K562 (cell line): ENCODE measurements at regions not wholly inside any gene's neighbourhood (a gene's known extent, or its start where the extent isn't known, plus 50 kb on each side); places are given as distances from the start of the nearest gene placed in this dataset.

Experiments
- ATAC-seq: fragments of 200-7000 bp; cut with Tn5 transposase; 3 replicates; pipeline ENCODE4 v1.9.1; 2020; ENCODE audit warnings: moderate library complexity
- BruUV-seq: library from RNA; stranded (reverse); fragments of 400-500 nt; replicated peaks from 2 replicates; lab custom pipeline; 2021; lab: Mats Ljungman, UMichigan
- CTCF ChIA-PET: fragments of 300-600 bp; formaldehyde crosslinking; extraction: SDS; loops from one replicate; lab custom pipeline; 2021; ENCODE audit warnings: low intra/inter-chr PET ratio; lab: Yijun Ruan, JAX
- POLR2A ChIA-PET: fragments of 300-600, 350-650 bp; sonication (Branson Sonifier 250); formaldehyde crosslinking; extraction: SDS; loops from one replicate; lab custom pipeline; 2021; ENCODE audit warnings: antibody characterized with exemption, inconsistent platforms; lab: Yijun Ruan, JAX
- DNase-seq, 4 experiments: peaks; one replicate each; pipeline versions ENCODE4 v3.0.0 to v3.0.0-alpha.2; 2011 to 2018; ENCODE audit warnings: low spot score in 3 of 4, mixed read lengths in 3 of 4; ENCODE audit errors: extremely low read depth in 1 of 4
- FAIRE-seq: peaks from 2 replicates; lab custom pipeline; 2011; peaks lifted over from hg19 to GRCh38; lab: Jason Lieb, UNC
- H2AFZ ChIP-seq: 2 replicates; pipeline ENCODE4 v1.6.0; 2011; ENCODE audit warnings: low read depth, low read length, control low read depth, inconsistent platforms
- H3K27ac ChIP-seq: fragments of 200-600 bp; 3 replicates; pipeline ENCODE4 v1.8.0; 2011; ENCODE audit warnings: low read depth, mild to moderate bottlenecking, control low read depth, inconsistent platforms, low read length, moderate library complexity, mixed read lengths; ENCODE audit errors: extremely low read depth
- H3K27me3 ChIP-seq, 2 experiments: fragments of 300-600 bp in 1 of 2; 2 replicates in 1 of 2; 3 replicates in 1 of 2; pipeline versions ENCODE4 v1.6.0 to v1.8.0; 2011; ENCODE audit warnings: inconsistent platforms in 2 of 2, low read length in 2 of 2, mild to moderate bottlenecking in 1 of 2, mixed read lengths in 1 of 2, moderate library complexity in 1 of 2; ENCODE audit not compliant: control insufficient read depth in 2 of 2, insufficient read depth in 2 of 2
- H3K36me3 ChIP-seq: fragments of 300-600 bp; 3 replicates; pipeline ENCODE4 v1.8.0; 2011; ENCODE audit warnings: mild to moderate bottlenecking, low read length, inconsistent platforms; ENCODE audit not compliant: control insufficient read depth, insufficient read depth
- H3K4me1 ChIP-seq, 2 experiments: fragments of 200-600 bp in 1 of 2; replicated peaks in 1 of 2; 2 replicates in 1 of 2; 3 replicates in 1 of 2; pipeline versions ENCODE4 v1.5.1 to v1.8.0; 2011; ENCODE audit warnings: inconsistent platforms in 2 of 2, low read length in 2 of 2, mild to moderate bottlenecking in 1 of 2, mixed read lengths in 1 of 2, moderate library complexity in 1 of 2; ENCODE audit not compliant: control insufficient read depth in 2 of 2, insufficient read depth in 2 of 2
- H3K4me2 ChIP-seq: 2 replicates; pipeline ENCODE4 v1.6.1; 2011; ENCODE audit warnings: low read length, control low read depth, inconsistent platforms, mixed read lengths; ENCODE audit not compliant: insufficient read depth
- H3K4me3 ChIP-seq: fragments of 200-600 bp; sonication (generic), shearing (Covaris generic); 2 replicates; pipeline ENCODE4 v1.5.1; 2016; ENCODE audit warnings: control low read depth, inconsistent platforms
- H3K79me2 ChIP-seq: fragments of 200-600 bp; 3 replicates; pipeline ENCODE4 v1.8.0; 2011; ENCODE audit warnings: low read length, inconsistent platforms; ENCODE audit not compliant: control insufficient read depth, insufficient read depth
- H3K9ac ChIP-seq, 2 experiments: 2 replicates each; pipeline versions ENCODE4 v1.6.0 to v1.6.1; 2011; ENCODE audit warnings: low read depth in 2 of 2, low read length in 2 of 2, control low read depth in 1 of 2, inconsistent platforms in 1 of 2, mild to moderate bottlenecking in 1 of 2, mixed read lengths in 1 of 2; ENCODE audit not compliant: insufficient read depth in 1 of 2
- H3K9me1 ChIP-seq: one replicate; pipeline ENCODE4 v1.6.0; 2011; ENCODE audit warnings: inconsistent platforms, mild to moderate bottlenecking, low read length, moderate library complexity; ENCODE audit not compliant: control insufficient read depth, insufficient read depth
- H3K9me3 ChIP-seq: replicated peaks from 2 replicates; pipeline ENCODE4 v1.5.1; 2011; ENCODE audit warnings: low read depth, low read length, inconsistent platforms; ENCODE audit not compliant: control insufficient read depth, insufficient read depth
- H4K20me1 ChIP-seq: replicated peaks from 2 replicates; pipeline ENCODE4 v1.6.1; 2011; ENCODE audit warnings: low read length, inconsistent platforms, mixed read lengths; ENCODE audit not compliant: control insufficient read depth, insufficient read depth
- CBFA2T2 ChIP-seq: fragments of 450-650 bp; conservative IDR thresholded peaks from 2 replicates; pipeline ENCODE4 v1.6.1; 2017; ENCODE audit warnings: mild to moderate bottlenecking
- DIDO1 ChIP-seq: fragments of 450-650 bp; IDR thresholded peaks from 2 replicates; pipeline ENCODE4 v1.6.1; 2016; ENCODE audit warnings: low read depth, missing biosample characterization, missing genetic modification characterization
- EGR1 ChIP-seq: fragments of 450-650 bp; conservative IDR thresholded peaks from 2 replicates; pipeline ENCODE4 v1.6.1; 2017; ENCODE audit warnings: mild to moderate bottlenecking
- HNRNPLL ChIP-seq: fragments of 200-400 bp; formaldehyde crosslinking; IDR thresholded peaks from 2 replicates; pipeline ENCODE4 v1.6.1; 2017; ENCODE audit warnings: low read length, low read depth, mild to moderate bottlenecking; ENCODE audit not compliant: poor library complexity, severe bottlenecking
- KAT2B ChIP-seq: IDR thresholded peaks from one replicate; pipeline ENCODE4 v1.6.1; 2012; ENCODE audit warnings: low read depth, mild to moderate bottlenecking, control low read depth, inconsistent platforms, low read length, moderate library complexity
- MYC ChIP-seq, 2 experiments: fragments of 250-450 bp in 1 of 2; sonication (Bioruptor Pico) in 1 of 2; IDR thresholded peaks; 2 replicates each; pipeline versions ENCODE4 v1.5.1 to v1.6.1; 2012 to 2021; ENCODE audit warnings: low read depth in 2 of 2, borderline replicate concordance in 1 of 2, improper control_type of control experiment in 1 of 2, low read length in 1 of 2, mild to moderate bottlenecking in 1 of 2, moderate library complexity in 1 of 2
- NKRF ChIP-seq: fragments of 450-650 bp; IDR thresholded peaks from 2 replicates; pipeline ENCODE4 v1.6.1; 2016; ENCODE audit warnings: borderline replicate concordance
- NR2C1 ChIP-seq, 2 experiments: fragments of 450-650 bp; IDR thresholded peaks; 2 replicates each; pipeline ENCODE4 v1.6.1; 2017; ENCODE audit warnings: mild to moderate bottlenecking in 2 of 2, antibody characterized with exemption in 1 of 2, inconsistent platforms in 1 of 2, missing compliant biosample characterization in 1 of 2, missing genetic modification characterization in 1 of 2
- NR4A1 ChIP-seq, 2 experiments: fragments of 250-450 bp in 1 of 2; fragments of 450-650 bp in 1 of 2; sonication (Bioruptor Pico) in 1 of 2; IDR thresholded peaks; 2 replicates each; pipeline versions ENCODE4 v1.4.0 to v1.6.1; 2016 to 2020; ENCODE audit warnings: mild to moderate bottlenecking in 2 of 2, missing compliant biosample characterization in 1 of 2, missing genetic modification characterization in 1 of 2, moderate library complexity in 1 of 2
- PCBP2 ChIP-seq: fragments of 200-400 bp; formaldehyde crosslinking; IDR thresholded peaks from 2 replicates; pipeline ENCODE4 v1.6.1; 2018; ENCODE audit warnings: low read length, low read depth, mild to moderate bottlenecking, moderate library complexity; ENCODE audit not compliant: poor library complexity, severe bottlenecking
- PHB2 ChIP-seq: fragments of 450-650 bp; IDR thresholded peaks from 2 replicates; pipeline ENCODE4 v1.6.1; 2017; ENCODE audit warnings: low read depth
- RB1 ChIP-seq: fragments of 450-650 bp; IDR thresholded peaks from 2 replicates; pipeline ENCODE4 v1.6.1; 2017; ENCODE audit warnings: low read depth, mild to moderate bottlenecking
- RBM25 ChIP-seq: fragments of 200-400 bp; formaldehyde crosslinking; IDR thresholded peaks from 2 replicates; pipeline ENCODE4 v1.6.1; 2018; ENCODE audit warnings: low read length, low read depth, moderate library complexity; ENCODE audit not compliant: severe bottlenecking
- SAFB2 ChIP-seq: fragments of 200-400 bp; formaldehyde crosslinking; IDR thresholded peaks from 2 replicates; pipeline ENCODE4 v1.6.1; 2018; ENCODE audit warnings: borderline replicate concordance, low read length, low read depth, moderate library complexity; ENCODE audit not compliant: severe bottlenecking
- ZBTB1 ChIP-seq: sonication (generic); formaldehyde crosslinking; IDR thresholded peaks from 2 replicates; pipeline ENCODE4 v1.8.1; 2023; ENCODE audit warnings: missing genetic modification reagents, low read depth, mild to moderate bottlenecking, borderline replicate concordance
- ZNF584 ChIP-seq: fragments of 200-800 bp; sonication (Bioruptor generic); IDR thresholded peaks from 2 replicates; pipeline ENCODE4 v1.6.1; 2016; ENCODE audit warnings: low read depth, mild to moderate bottlenecking, missing genetic modification characterization, missing compliant biosample characterization
- WGBS: fragments of 100-300 bp; shearing (Covaris generic); methylation state at CpG from one replicate; pipeline ENCODE4 v1.1.6; 2016; ENCODE audit warnings: low coverage, mixed read lengths; ENCODE audit not compliant: insufficient coverage; ENCODE audit errors: missing lambda C conversion rate; 5-methylcytosine and 5-hydroxymethylcytosine counted together
- in situ Hi-C: fragments of 300-500 bp; cut with MboI; formaldehyde crosslinking; loops from 4 replicates; pipeline ENCODE4 v1.15.0; 2018; ENCODE audit warnings: inconsistent platforms, mixed read lengths
- intact Hi-C: fragments of 100-400 bp; cut with micrococcal nuclease; formaldehyde crosslinking; loops from 2 replicates; pipeline ENCODE4 v1.14.2; 2022
- TF ChIP-seq, protein P1 (sequence below): sonication (generic); formaldehyde crosslinking; IDR thresholded peaks from 2 replicates; pipeline ENCODE4 v1.5.0; 2020; ENCODE audit warnings: missing genetic modification reagents

DNA sequence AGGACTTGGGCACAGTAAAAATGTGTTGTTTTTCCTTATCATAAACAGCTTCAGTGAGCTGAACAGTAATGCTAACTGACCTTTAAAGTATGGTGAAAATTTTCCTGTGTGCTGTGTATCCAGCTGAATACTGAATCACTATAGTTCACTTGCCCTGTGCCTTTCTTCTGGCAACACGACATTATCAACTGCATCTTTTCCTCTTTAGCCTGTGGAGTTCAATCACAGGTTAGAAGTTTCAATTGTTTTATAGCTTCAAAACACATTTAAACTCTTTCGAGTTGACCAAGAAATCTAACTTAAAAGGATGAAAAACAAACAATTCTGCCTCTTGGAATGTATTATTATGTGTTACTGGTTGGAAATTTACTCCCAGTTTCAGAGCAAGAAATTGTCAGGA is 1120.7 kb upstream of the ALCAM start:
- Histone ChIP-seq H3K4me2 (no peak overlapping the region), H3K9ac (no peak overlapping the region), H3K4me1 (no peaks in the 10 kb centered on the region), H3K36me3 (no peaks in the 10 kb centered on the region), H3K27me3 (no peaks in the 10 kb centered on the region), H3K27ac (no peak overlapping the region), H3K9me3 (no peaks in the 10 kb centered on the region), H3K79me2 (no peaks in the 10 kb centered on the region), H3K9me1 (no peaks in the 10 kb centered on the region), H2AFZ (no peak overlapping the region), H3K4me3 (no peak overlapping the region), H4K20me1 (no peaks in the 10 kb centered on the region)
- no TSS peak for BruUV-seq
- in situ Hi-C loops = no loop called here
- no peak for ATAC-seq
- no peak for TF ChIP-seq RBM25
- TF ChIP-seq EGR1 = no peak
- TF ChIP-seq PHB2 = no peak
- no peak for TF ChIP-seq NR4A1 (CRISPR knock-in tag; IDR thresholded peaks at IDR 0.05)
- TF ChIP-seq NR4A1 (tag; IDR thresholded peaks at IDR 0.05) = no peak
- TF ChIP-seq SAFB2 = no peak
- no peak for TF ChIP-seq ZNF584 (CRISPR knock-in tag)
- no peak for TF ChIP-seq RB1
- no peak for TF ChIP-seq ZBTB1
- no peak for TF ChIP-seq HNRNPLL
- no peak for TF ChIP-seq NKRF
- no peak for TF ChIP-seq PCBP2
- no peak for TF ChIP-seq DIDO1 (tag)
- TF ChIP-seq MYC (IDR thresholded peaks at IDR 0.05; ENCODE audit: low read depth, low read length) = no peak
- no peak for TF ChIP-seq MYC (CRISPR knock-in tag; IDR thresholded peaks at IDR 0.05; ENCODE audit: borderline replicate concordance, low read depth)
- no peak for TF ChIP-seq NR2C1 (IDR thresholded peaks at IDR 0.05)
- TF ChIP-seq NR2C1 (tag; IDR thresholded peaks at IDR 0.05) = no peak
- TF ChIP-seq KAT2B = no peak
- no peak for TF ChIP-seq CBFA2T2
- TF ChIP-seq, protein P1, sequence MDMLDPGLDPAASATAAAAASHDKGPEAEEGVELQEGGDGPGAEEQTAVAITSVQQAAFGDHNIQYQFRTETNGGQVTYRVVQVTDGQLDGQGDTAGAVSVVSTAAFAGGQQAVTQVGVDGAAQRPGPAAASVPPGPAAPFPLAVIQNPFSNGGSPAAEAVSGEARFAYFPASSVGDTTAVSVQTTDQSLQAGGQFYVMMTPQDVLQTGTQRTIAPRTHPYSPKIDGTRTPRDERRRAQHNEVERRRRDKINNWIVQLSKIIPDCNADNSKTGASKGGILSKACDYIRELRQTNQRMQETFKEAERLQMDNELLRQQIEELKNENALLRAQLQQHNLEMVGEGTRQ (CRISPR knock-in tag) = no peak
- ChIA-PET CTCF (no interaction called here), POLR2A (no interaction called here)
- intact Hi-C loops = no loop called here
- no peak for DNase-seq
- WGBS = 0% methylated on average over 2 of the region's 2 CpGs
- no peak for FAIRE-seq
